Fibroblast of pulmonary artery (primary cell): ENCODE measurements at regions not wholly inside any gene's neighbourhood (a gene's known extent, or its start where the extent isn't known, plus 50 kb on each side); places are given as distances from the start of the nearest gene placed in this dataset.

Experiments
- DNase-seq: peaks from one replicate; pipeline ENCODE4 v3.0.0-alpha.2; 2010; ENCODE audit warnings: low read depth
- H3K4me3 ChIP-seq: replicated peaks from 2 replicates; pipeline ENCODE4 v1.5.1; 2011; ENCODE audit warnings: low read depth, mild to moderate bottlenecking, control low read depth, low read length, moderate library complexity
- TF ChIP-seq, protein P1 (sequence below): IDR thresholded peaks from 2 replicates; pipeline ENCODE4 v1.5.1; 2011; ENCODE audit warnings: mild to moderate bottlenecking, control low read depth, low read length, inconsistent platforms; ENCODE audit errors: missing control alignments

DNA sequence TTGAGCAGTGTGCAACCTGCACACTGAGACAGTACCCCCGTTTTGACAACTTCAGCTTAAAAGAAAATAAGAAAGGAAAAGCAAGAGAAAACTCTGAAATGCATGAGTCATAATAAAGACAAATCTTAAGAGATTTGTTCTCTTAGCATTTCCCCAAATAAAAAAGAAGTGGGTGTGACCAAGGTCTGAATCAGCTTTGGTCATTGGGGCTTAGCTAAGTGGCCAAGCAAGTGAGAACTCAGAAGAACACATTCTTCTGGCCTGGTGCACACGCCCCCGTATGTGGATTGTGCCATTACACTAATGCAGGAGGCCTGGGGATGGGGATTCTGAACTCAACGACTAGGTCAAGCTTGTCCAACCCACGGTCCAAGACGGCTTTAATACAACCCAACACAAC, 56.9 kb upstream of the PDZRN3 start:
- no peak overlapping the region for H3K4me3 ChIP-seq
- TF ChIP-seq, protein P1, sequence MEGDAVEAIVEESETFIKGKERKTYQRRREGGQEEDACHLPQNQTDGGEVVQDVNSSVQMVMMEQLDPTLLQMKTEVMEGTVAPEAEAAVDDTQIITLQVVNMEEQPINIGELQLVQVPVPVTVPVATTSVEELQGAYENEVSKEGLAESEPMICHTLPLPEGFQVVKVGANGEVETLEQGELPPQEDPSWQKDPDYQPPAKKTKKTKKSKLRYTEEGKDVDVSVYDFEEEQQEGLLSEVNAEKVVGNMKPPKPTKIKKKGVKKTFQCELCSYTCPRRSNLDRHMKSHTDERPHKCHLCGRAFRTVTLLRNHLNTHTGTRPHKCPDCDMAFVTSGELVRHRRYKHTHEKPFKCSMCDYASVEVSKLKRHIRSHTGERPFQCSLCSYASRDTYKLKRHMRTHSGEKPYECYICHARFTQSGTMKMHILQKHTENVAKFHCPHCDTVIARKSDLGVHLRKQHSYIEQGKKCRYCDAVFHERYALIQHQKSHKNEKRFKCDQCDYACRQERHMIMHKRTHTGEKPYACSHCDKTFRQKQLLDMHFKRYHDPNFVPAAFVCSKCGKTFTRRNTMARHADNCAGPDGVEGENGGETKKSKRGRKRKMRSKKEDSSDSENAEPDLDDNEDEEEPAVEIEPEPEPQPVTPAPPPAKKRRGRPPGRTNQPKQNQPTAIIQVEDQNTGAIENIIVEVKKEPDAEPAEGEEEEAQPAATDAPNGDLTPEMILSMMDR = no peak
- DNase-seq = peak; percentile 32

DNA sequence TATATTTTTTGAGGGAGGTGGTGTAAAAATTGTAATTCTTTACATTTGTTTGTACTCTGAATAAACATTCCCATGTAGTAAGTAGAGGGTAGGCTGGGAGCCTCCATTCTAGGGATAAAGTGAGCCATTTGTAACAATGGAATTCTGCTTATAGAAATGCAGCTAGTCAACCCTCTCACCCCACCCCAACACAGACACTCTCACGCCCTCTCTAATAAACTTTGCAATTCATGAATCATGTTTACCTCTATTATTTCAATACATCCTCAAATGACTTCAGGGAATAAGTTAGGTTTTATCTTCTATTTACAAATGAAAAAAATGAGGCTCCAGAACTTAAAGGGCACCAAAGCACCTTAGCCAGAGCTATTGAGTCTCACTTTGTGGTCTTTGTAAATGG, 56.5 kb upstream of the PDZRN3 start:
- no peak overlapping the region for H3K4me3 ChIP-seq
- no peak for DNase-seq
- TF ChIP-seq, protein P1 = no peak

DNA sequence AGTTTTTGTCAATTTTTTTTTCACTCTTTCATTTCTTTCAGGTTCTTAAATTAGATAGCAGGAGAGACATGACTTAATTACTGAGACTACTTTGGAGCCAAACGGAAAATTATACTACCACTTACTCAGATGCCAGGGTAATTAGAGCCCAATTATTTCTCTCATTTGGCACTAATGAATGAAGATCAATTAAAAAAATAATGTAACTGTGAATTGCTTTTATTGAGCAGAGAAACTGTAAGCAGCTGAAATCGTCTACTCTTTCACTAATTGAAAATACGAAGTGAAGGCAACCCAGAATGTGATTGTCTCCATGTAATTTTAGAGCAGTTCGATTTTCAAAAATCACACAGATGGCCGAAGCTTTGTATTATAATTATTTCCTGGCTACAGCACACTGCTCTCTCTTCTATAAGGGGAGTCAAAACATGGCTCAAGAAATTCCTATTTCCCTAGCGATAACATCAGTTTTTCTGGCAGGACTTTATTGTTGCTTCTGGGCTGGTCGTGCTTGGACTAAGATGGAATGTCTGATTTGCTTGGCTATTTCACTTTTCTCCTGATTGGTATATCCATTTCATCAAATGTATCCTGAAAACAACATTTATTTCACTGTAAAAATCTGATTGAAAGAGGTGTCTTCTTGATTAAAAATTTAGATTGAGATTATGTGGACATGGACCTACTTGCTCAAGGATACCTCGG, 55.8 kb upstream of the PDZRN3 start:
- DNase-seq = no peak
- TF ChIP-seq, protein P1 = no peak
- H3K4me3 ChIP-seq = no peak overlapping the region

DNA sequence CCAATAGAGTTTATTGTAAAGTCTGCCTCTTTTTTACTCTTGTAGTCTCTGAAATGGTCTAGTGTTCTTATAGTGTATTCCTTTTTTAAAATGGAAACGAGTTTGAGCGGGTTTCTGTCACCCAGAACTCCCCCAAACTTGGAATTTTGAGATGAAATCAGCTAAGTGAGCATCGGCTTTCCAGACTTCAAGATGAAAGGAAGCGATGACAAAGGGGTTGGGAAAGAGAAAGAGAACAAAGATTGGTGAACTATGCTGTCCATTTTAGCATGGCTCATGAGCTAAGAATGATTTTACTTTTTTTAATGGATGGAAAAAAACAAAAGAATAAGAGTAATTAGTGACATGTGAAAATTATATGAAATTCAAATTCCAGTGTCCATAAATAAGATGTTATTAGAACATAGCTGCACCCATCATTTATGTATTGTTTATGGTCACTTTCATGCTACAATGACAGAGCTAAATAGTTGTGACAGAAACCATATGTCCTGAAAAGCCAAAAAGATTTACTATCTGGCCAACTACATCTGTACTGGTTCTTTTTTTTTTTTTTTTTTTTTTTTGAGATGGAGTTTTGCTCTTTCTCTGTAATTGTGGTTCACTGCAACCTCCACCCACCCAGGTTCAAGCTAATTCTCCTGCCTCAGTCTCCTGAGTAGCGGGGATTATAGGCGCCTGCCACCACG, 52.7 kb upstream of the PDZRN3 start:
- TF ChIP-seq, protein P1 = no peak
- DNase-seq = no peak
- no peak overlapping the region for H3K4me3 ChIP-seq
